Activated CD4-positive, alpha-beta memory T cell treated with anti-CD3 and anti-CD28 coated beads for 36 hours (primary cell): ENCODE measurements at regions not wholly inside any gene's neighbourhood (a gene's known extent, or its start where the extent isn't known, plus 50 kb on each side); places are given as distances from the start of the nearest gene placed in this dataset.

Source experiments
- CTCF ChIA-PET: fragments of 350-600 bp; sonication (Branson Sonifier 250); formaldehyde crosslinking; loops from one replicate; lab custom pipeline; 2021; ENCODE audit warnings: antibody characterized with exemption, inconsistent platforms; lab: Charles Lee
- POLR2A ChIA-PET: fragments of 350-600 bp; sonication (Branson Sonifier 250); formaldehyde crosslinking; loops from one replicate; lab custom pipeline; 2021; ENCODE audit warnings: antibody characterized with exemption; lab: Charles Lee
- DNase-seq: peaks from one replicate; pipeline ENCODE4 v3.0.0-alpha.2; 2020
- H3K27ac Mint-ChIP-seq: one replicate; pipeline ENCODE4 v1.8.0; 2021; ENCODE audit warnings: mixed read lengths
- H3K27me3 Mint-ChIP-seq: one replicate; pipeline ENCODE4 v1.8.0; 2021; ENCODE audit warnings: mixed read lengths
- H3K36me3 Mint-ChIP-seq: one replicate; pipeline ENCODE4 v1.8.0; 2021; ENCODE audit warnings: mixed read lengths
- H3K4me1 Mint-ChIP-seq: one replicate; pipeline ENCODE4 v1.8.0; 2021; ENCODE audit warnings: low read depth, mixed read lengths
- H3K4me3 Mint-ChIP-seq: one replicate; pipeline ENCODE4 v1.8.0; 2021; ENCODE audit warnings: mild to moderate bottlenecking, mixed read lengths
- H3K9me3 Mint-ChIP-seq: one replicate; pipeline ENCODE4 v1.8.0; 2021; ENCODE audit warnings: mixed read lengths
- intact Hi-C: fragments of 100-400 bp; cut with micrococcal nuclease; formaldehyde crosslinking; loops from one replicate; pipeline ENCODE4 v1.15.1; 2023

- H3K9me3 Mint-ChIP-seq = no peaks in the 10 kb centered on the region
- DNase-seq = no peak
Observed at GRCh38 chr7:15042285-15043065, 139.9 kb upstream of the DGKB start.

GRCh38 chr7:15041226-15041625, 138.7 kb upstream of the DGKB start:
- CTCF ChIA-PET = no interaction called here
- H3K9me3 Mint-ChIP-seq = no peaks in the 10 kb centered on the region
- POLR2A ChIA-PET = no interaction called here
- H3K36me3 Mint-ChIP-seq = no peaks in the 10 kb centered on the region
- no peak for DNase-seq
- no peak overlapping the region for H3K4me3 Mint-ChIP-seq
- H3K27me3 Mint-ChIP-seq = no peaks in the 10 kb centered on the region
- intact Hi-C loops = no loop called here
- no peaks in the 10 kb centered on the region for H3K4me1 Mint-ChIP-seq
- no peak overlapping the region for H3K27ac Mint-ChIP-seq

More at GRCh38 chr7:15042285-15043065, 139.9 kb upstream of the DGKB start:
- CTCF ChIA-PET = no interaction called here
- intact Hi-C loops = no loop called here
- Mint-ChIP-seq H3K4me1 (no peaks in the 10 kb centered on the region), H3K27ac (no peak overlapping the region), H3K36me3 (no peaks in the 10 kb centered on the region), H3K27me3 (no peaks in the 10 kb centered on the region), H3K4me3 (no peak overlapping the region)
- POLR2A ChIA-PET = no interaction called here

DNA sequence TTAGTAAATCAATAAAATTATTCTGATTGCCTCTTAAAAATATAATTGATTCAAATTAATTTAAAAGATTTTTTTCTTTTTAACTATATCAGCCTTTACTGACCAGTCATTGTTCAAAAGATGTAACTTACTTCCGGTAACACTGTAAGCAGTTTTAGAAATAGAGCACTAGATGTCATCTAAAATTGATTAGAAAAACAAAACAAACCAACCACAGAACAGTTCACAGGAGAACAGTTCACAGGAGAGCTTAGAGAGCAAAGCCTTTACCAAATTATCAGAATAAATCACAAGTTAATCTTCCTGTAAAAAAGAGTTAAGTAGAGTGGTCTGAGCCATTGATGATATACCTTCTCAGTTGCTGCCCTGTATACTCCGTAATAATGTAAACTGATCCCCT, 133.3 kb upstream of the DGKB start:
- no peak overlapping the region for H3K4me3 Mint-ChIP-seq
- no peaks in the 10 kb centered on the region for H3K36me3 Mint-ChIP-seq
- no peak for DNase-seq
- ChIA-PET CTCF (no interaction called here), POLR2A (no interaction called here)
- no peaks in the 10 kb centered on the region for H3K4me1 Mint-ChIP-seq
- intact Hi-C loops = no loop called here
- no peaks in the 10 kb centered on the region for H3K27me3 Mint-ChIP-seq
- H3K27ac Mint-ChIP-seq = no peak overlapping the region
- no peaks in the 10 kb centered on the region for H3K9me3 Mint-ChIP-seq

GRCh38 chr7:15033039-15033438, 130.5 kb upstream of the DGKB start:
- Mint-ChIP-seq H3K9me3 (no peaks in the 10 kb centered on the region), H3K27ac (no peak overlapping the region), H3K27me3 (no peaks in the 10 kb centered on the region), H3K4me3 (no peak overlapping the region), H3K36me3 (no peaks in the 10 kb centered on the region), H3K4me1 (no peaks in the 10 kb centered on the region)
- CTCF ChIA-PET = interaction anchor here (0.9 to 1.7 kb wide), 2 partner anchors 13 to 17 kb away, joined by 3 to 5 read pairs; no protein-coding TSS in a partner anchor
- no peak for DNase-seq
- POLR2A ChIA-PET = no interaction called here
- intact Hi-C loops = no loop called here

GRCh38 chr7:15018981-15019380, 116.4 kb upstream of the DGKB start:
- Mint-ChIP-seq H3K36me3 (no peaks in the 10 kb centered on the region), H3K4me1 (no peaks in the 10 kb centered on the region), H3K4me3 (no peak overlapping the region), H3K27me3 (no peaks in the 10 kb centered on the region), H3K27ac (no peak overlapping the region), H3K9me3 (no peaks in the 10 kb centered on the region)
- POLR2A ChIA-PET = no interaction called here
- DNase-seq = no peak
- CTCF ChIA-PET = interaction anchor here (1.4 kb wide), 1 partner anchor 14 kb away, joined by 3 read pairs; no protein-coding TSS in a partner anchor
- intact Hi-C loops = loop anchor here (5.0 kb wide), 1 partner anchor 322 kb away; no protein-coding TSS in a partner anchor

GRCh38 chr7:15016766-15017165, 114.2 kb upstream of the DGKB start:
- Mint-ChIP-seq H3K4me3 (no peak overlapping the region), H3K27me3 (no peaks in the 10 kb centered on the region), H3K27ac (no peak overlapping the region), H3K4me1 (no peaks in the 10 kb centered on the region), H3K36me3 (no peaks in the 10 kb centered on the region), H3K9me3 (no peaks in the 10 kb centered on the region)
- ChIA-PET POLR2A (no interaction called here), CTCF (interaction anchor here (0.5 to 2.5 kb wide), 10 partner anchors 8 to 1735 kb away, joined by 3 to 23 read pairs (median 5); no protein-coding TSS in a partner anchor)
- intact Hi-C loops = loop anchor here (1.0 to 5.0 kb wide), 2 partner anchors 299 to 319 kb away; no protein-coding TSS in a partner anchor
- DNase-seq = no peak

- POLR2A ChIA-PET = no interaction called here
- Mint-ChIP-seq H3K9me3 (no peaks in the 10 kb centered on the region), H3K27ac (no peak overlapping the region), H3K36me3 (no peaks in the 10 kb centered on the region), H3K4me3 (no peak overlapping the region), H3K4me1 (no peaks in the 10 kb centered on the region), H3K27me3 (no peaks in the 10 kb centered on the region)
- CTCF ChIA-PET = interaction anchor here (0.5 to 2.5 kb wide), 16 partner anchors 9 to 1735 kb away, joined by 3 to 23 read pairs (median 5); no protein-coding TSS in a partner anchor
- no peak for DNase-seq
- intact Hi-C loops = loop anchor here (1.0 to 5.0 kb wide), 2 partner anchors 299 to 319 kb away; no protein-coding TSS in a partner anchor
Observed at GRCh38 chr7:15016315-15016667, 113.7 kb upstream of the DGKB start.

DNA sequence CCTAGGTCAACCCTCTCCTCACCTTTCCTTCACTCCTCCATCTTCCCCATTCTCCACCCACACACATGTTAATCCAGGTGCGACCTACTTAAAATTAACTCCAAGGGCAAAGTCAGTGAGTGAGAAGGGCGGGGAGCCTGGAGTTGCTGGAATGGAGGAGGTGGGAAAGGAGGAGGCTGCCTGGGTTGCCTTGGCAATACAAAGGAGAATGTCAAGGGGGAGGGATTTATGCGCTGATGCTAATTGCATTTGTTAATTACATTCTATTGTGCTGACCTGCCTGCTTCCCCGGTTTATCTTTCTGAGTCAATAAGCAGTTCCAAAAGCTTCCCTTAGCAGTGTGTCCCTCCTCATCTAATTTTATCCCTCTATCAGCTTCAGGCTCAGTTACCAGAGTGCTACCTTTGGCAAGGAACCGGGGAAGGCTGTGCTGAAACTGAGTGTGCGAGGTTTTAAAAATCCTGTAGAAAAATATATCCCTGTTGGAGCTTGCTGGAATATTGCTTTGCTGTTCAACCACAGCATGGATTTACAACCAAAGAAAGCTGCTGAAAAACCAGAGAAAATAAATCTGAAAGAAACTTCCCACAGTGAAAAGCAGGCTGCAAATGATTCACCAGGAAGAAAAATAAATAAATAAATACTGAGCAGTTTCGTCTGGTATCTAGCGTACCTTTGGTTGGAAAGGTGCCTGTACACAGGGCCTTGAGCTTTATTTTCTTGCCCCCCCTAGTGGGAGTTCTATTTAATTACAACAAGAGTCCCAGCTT, 113.2 kb upstream of the DGKB start:
- H3K27me3 Mint-ChIP-seq = no peaks in the 10 kb centered on the region
- H3K36me3 Mint-ChIP-seq = no peaks in the 10 kb centered on the region
- intact Hi-C loops = loop anchor here (1.0 to 5.0 kb wide), 2 partner anchors 298 to 318 kb away; no protein-coding TSS in a partner anchor
- H3K9me3 Mint-ChIP-seq = no peaks in the 10 kb centered on the region
- H3K4me1 Mint-ChIP-seq = no peaks in the 10 kb centered on the region
- CTCF ChIA-PET = interaction anchor here (0.5 to 2.5 kb wide), 17 partner anchors 8 to 1734 kb away, joined by 3 to 23 read pairs (median 5); no protein-coding TSS in a partner anchor
- no peak overlapping the region for H3K4me3 Mint-ChIP-seq
- H3K27ac Mint-ChIP-seq = no peak overlapping the region
- POLR2A ChIA-PET = no interaction called here
- DNase-seq = no peak

- H3K36me3 Mint-ChIP-seq = no peaks in the 10 kb centered on the region
- no peaks in the 10 kb centered on the region for H3K9me3 Mint-ChIP-seq
- DNase-seq = no peak
- ChIA-PET POLR2A (no interaction called here), CTCF (interaction anchor here (1.1 kb wide), 1 partner anchor 11 kb away, joined by 4 read pairs; no protein-coding TSS in a partner anchor)
- intact Hi-C loops = no loop called here
- no peaks in the 10 kb centered on the region for H3K4me1 Mint-ChIP-seq
- H3K4me3 Mint-ChIP-seq = no peak overlapping the region
- no peaks in the 10 kb centered on the region for H3K27me3 Mint-ChIP-seq
- H3K27ac Mint-ChIP-seq = no peak overlapping the region
Observed at GRCh38 chr7:15012135-15012534, 109.6 kb upstream of the DGKB start.

DNA sequence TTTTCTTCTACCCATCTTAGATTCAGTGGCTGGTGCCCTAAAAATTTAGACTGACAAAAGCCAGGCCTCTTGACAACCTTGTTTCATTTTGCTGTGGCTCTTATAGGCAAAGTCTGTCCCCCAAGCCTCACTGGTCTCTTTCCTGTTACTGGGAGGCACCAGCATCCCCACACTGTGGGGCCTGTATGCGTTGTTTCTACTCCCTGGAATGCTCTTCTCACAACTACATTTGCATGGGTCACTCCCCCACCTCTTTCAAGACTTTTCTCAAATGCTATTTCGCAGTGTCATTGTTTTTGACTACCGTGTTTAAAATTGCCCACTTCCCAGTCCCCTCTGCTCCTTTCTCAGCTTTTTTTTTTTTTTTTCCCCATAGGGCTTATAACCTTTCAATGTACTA, 108.7 kb upstream of the DGKB start:
- Mint-ChIP-seq H3K36me3 (no peaks in the 10 kb centered on the region), H3K9me3 (no peaks in the 10 kb centered on the region)
- CTCF ChIA-PET = no interaction called here

DNA sequence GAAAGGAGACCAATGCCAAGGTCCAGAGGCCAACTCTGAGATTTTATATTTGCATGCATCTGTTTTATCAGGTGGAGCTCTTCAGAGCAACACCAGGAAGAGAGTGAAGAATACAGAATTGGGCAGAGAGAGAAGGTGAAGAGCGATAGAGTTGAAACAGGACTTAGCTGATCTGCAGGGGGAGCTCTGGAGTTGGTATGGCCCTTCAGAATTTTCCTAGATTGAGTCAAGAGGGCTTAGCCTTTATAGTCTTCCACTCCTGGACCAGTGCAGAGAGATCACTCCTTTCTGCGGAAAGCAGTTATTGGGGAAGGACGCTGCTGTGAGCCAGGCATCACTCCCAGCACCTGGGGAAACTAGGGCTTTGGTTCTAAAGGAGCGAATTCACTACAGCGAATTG, 105.0 kb upstream of the DGKB start:
- POLR2A ChIA-PET = no interaction called here
- Mint-ChIP-seq H3K9me3 (no peaks in the 10 kb centered on the region), H3K36me3 (no peaks in the 10 kb centered on the region), H3K27ac (no peak overlapping the region), H3K4me3 (no peak overlapping the region), H3K27me3 (no peaks in the 10 kb centered on the region), H3K4me1 (no peaks in the 10 kb centered on the region)
- intact Hi-C loops = no loop called here
- CTCF ChIA-PET = interaction anchor here (0.7 to 1.3 kb wide), 2 partner anchors 8 to 1059 kb away, joined by 3 to 7 read pairs; no protein-coding TSS in a partner anchor
- no peak for DNase-seq

More for the DNA sequence above, 108.7 kb upstream of the DGKB start:
- no peak overlapping the region for H3K4me3 Mint-ChIP-seq
- POLR2A ChIA-PET = no interaction called here
- intact Hi-C loops = no loop called here
- H3K4me1 Mint-ChIP-seq = no peaks in the 10 kb centered on the region
- DNase-seq = no peak
- H3K27ac Mint-ChIP-seq = no peak overlapping the region
- no peaks in the 10 kb centered on the region for H3K27me3 Mint-ChIP-seq

DNA sequence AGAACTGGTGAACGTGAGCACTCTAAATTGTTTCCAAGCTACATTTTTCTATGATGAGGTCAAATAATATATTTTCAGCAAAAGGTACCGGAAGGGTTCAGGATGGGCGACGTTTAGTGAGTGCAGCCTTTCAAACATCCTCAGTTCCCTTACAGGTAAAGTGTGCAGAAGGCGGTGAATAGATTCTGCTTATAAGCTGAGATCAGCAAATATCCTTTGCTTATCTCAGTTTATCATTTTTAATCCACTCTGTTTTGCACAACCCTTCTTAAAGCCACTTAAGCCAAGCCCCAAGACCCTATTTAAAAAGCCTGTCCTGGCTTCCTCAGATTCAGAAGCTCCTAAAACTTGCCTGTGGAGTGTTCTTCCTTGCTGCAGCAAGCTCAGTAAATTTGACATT, 103.1 kb upstream of the DGKB start:
- no peaks in the 10 kb centered on the region for H3K4me1 Mint-ChIP-seq
- no peaks in the 10 kb centered on the region for H3K27me3 Mint-ChIP-seq
- H3K9me3 Mint-ChIP-seq = no peaks in the 10 kb centered on the region
- CTCF ChIA-PET = interaction anchor here (2.8 kb wide), 1 partner anchor 10 kb away, joined by 10 read pairs; no protein-coding TSS in a partner anchor
- H3K36me3 Mint-ChIP-seq = no peaks in the 10 kb centered on the region
- DNase-seq = no peak
- intact Hi-C loops = no loop called here
- POLR2A ChIA-PET = no interaction called here
- no peak overlapping the region for H3K4me3 Mint-ChIP-seq
- H3K27ac Mint-ChIP-seq = no peak overlapping the region
